Caco-2 (cell line): ENCODE measurements at regions not wholly inside any gene's neighbourhood (a gene's known extent, or its start where the extent isn't known, plus 50 kb on each side); places are given as distances from the start of the nearest gene placed in this dataset.

Experiments used
- BruUV-seq: library from RNA; stranded (reverse); fragments of 400-500 nt; replicated peaks from 2 replicates; lab custom pipeline; 2021; lab: Mats Ljungman, UMichigan
- CTCF ChIA-PET: fragments of 300-600 bp; sonication (Branson Sonifier 250); formaldehyde crosslinking; loops from one replicate; lab custom pipeline; 2022; ENCODE audit warnings: antibody characterized with exemption; lab: Charles Lee
- POLR2A ChIA-PET: fragments of 300-600 bp; sonication (Branson Sonifier 250); formaldehyde crosslinking; loops from one replicate; lab custom pipeline; 2022; ENCODE audit warnings: antibody characterized with exemption; lab: Charles Lee
- DNase-seq, 2 experiments: peaks; one replicate each; pipeline versions ENCODE4 v3.0.0 to v3.0.0-alpha.2; 2020 to 2022
- H3K27me3 ChIP-seq: replicated peaks from 2 replicates; pipeline ENCODE4 v1.6.0; 2011; ENCODE audit warnings: low read length; ENCODE audit not compliant: control insufficient read depth, insufficient read depth
- H3K36me3 ChIP-seq: 2 replicates; pipeline ENCODE4 v1.5.1; 2011; ENCODE audit warnings: low read length; ENCODE audit not compliant: control insufficient read depth, insufficient read depth
- H3K4me1 ChIP-seq: fragments of 250-450 bp; sonication (Bioruptor Pico); 2 replicates; pipeline ENCODE4 v1.5.1; 2020; ENCODE audit warnings: mild to moderate bottlenecking
- H3K4me3 ChIP-seq: 2 replicates; pipeline ENCODE4 v1.5.1; 2011; ENCODE audit warnings: low read depth, mild to moderate bottlenecking, control low read depth, low read length
- H3K9me3 ChIP-seq: fragments of 250-450 bp; sonication (Bioruptor Pico); 2 replicates; pipeline ENCODE4 v1.5.1; 2020; ENCODE audit warnings: mild to moderate bottlenecking, moderate library complexity
- H3K27ac Mint-ChIP-seq: one replicate; pipeline ENCODE4 v1.8.0; 2022; ENCODE audit warnings: mixed read lengths; ENCODE audit not compliant: unreplicated experiment
- H3K27me3 Mint-ChIP-seq: one replicate; pipeline ENCODE4 v1.8.0; 2022; ENCODE audit warnings: mixed read lengths; ENCODE audit not compliant: insufficient read depth, unreplicated experiment
- H3K36me3 Mint-ChIP-seq: one replicate; pipeline ENCODE4 v1.8.0; 2022; ENCODE audit warnings: mild to moderate bottlenecking, mixed read lengths; ENCODE audit not compliant: insufficient read depth, unreplicated experiment
- H3K4me1 Mint-ChIP-seq: one replicate; pipeline ENCODE4 v1.8.0; 2022; ENCODE audit warnings: low read depth, mixed read lengths; ENCODE audit not compliant: unreplicated experiment
- H3K4me3 Mint-ChIP-seq: one replicate; pipeline ENCODE4 v1.8.0; 2022; ENCODE audit warnings: mild to moderate bottlenecking, moderate library complexity, mixed read lengths; ENCODE audit not compliant: unreplicated experiment
- H3K9me3 Mint-ChIP-seq: one replicate; pipeline ENCODE4 v1.8.0; 2022; ENCODE audit warnings: mixed read lengths; ENCODE audit not compliant: unreplicated experiment
- CTCF ChIP-seq, 2 experiments: fragments of 200-600 bp in 1 of 2; IDR thresholded peaks; 1 replicate in 1 of 2; 2 replicates in 1 of 2; pipeline versions ENCODE4 v1.5.1 to v1.8.0; 2011 to 2022; ENCODE audit warnings: antibody characterized with exemption in 1 of 2, control low read depth in 1 of 2, inconsistent platforms in 1 of 2, low read depth in 1 of 2, low read length in 1 of 2, mild to moderate bottlenecking in 1 of 2, moderate library complexity in 1 of 2; ENCODE audit not compliant: insufficient read depth in 1 of 2, severe bottlenecking in 1 of 2, unreplicated experiment in 1 of 2
- intact Hi-C: fragments of 100-400 bp; cut with micrococcal nuclease; formaldehyde crosslinking; loops from one replicate; pipeline ENCODE4 v1.10.0; 2022; ENCODE audit not compliant: unreplicated experiment

- no peaks in the 10 kb centered on the region for H3K27me3 Mint-ChIP-seq
- ChIA-PET CTCF (no interaction called here), POLR2A (no interaction called here)
- no peak overlapping the region for H3K27ac Mint-ChIP-seq
- DNase-seq = no peak
- peaks cover 4% of the 10 kb centered on the region; the same call in 1 of the 2 replicates for H3K9me3 ChIP-seq
- H3K4me3 Mint-ChIP-seq = no peak overlapping the region
- intact Hi-C loops = no loop called here
- BruUV-seq = no TSS peak
- no peaks in the 10 kb centered on the region for H3K36me3 Mint-ChIP-seq
- no peaks in the 10 kb centered on the region for H3K4me1 ChIP-seq
- H3K27me3 ChIP-seq = no peaks in the 10 kb centered on the region
- no peaks in the 10 kb centered on the region for H3K4me1 Mint-ChIP-seq
- no peak overlapping the region for H3K4me3 ChIP-seq
- no peak for TF ChIP-seq CTCF (IDR thresholded peaks at IDR 0.05; ENCODE audit: insufficient read depth in 1 of 2, low read depth in 1 of 2, low read length in 1 of 2, severe bottlenecking in 1 of 2, unreplicated experiment in 1 of 2)
- H3K9me3 Mint-ChIP-seq = peaks cover 28% of the 10 kb centered on the region
- H3K36me3 ChIP-seq = no peaks in the 10 kb centered on the region
Measured at GRCh38 chr9:115675834-115676233, 477.8 kb upstream of the PAPPA start.

- H3K4me1 ChIP-seq = no peaks in the 10 kb centered on the region
- ChIA-PET POLR2A (no interaction called here), CTCF (no interaction called here)
- peaks cover 4% of the 10 kb centered on the region; the same call in 1 of the 2 replicates for H3K9me3 ChIP-seq
- no TSS peak for BruUV-seq
- Mint-ChIP-seq H3K9me3 (peaks cover 14% of the 10 kb centered on the region), H3K4me1 (no peaks in the 10 kb centered on the region), H3K36me3 (no peaks in the 10 kb centered on the region), H3K27me3 (peaks cover 3% of the 10 kb centered on the region), H3K4me3 (no peak overlapping the region), H3K27ac (no peak overlapping the region)
- TF ChIP-seq CTCF (IDR thresholded peaks at IDR 0.05; ENCODE audit: insufficient read depth in 1 of 2, low read depth in 1 of 2, low read length in 1 of 2, severe bottlenecking in 1 of 2, unreplicated experiment in 1 of 2) = no peak
- no peaks in the 10 kb centered on the region for H3K36me3 ChIP-seq
- intact Hi-C loops = no loop called here
- H3K4me3 ChIP-seq = no peak overlapping the region
- no peaks in the 10 kb centered on the region for H3K27me3 ChIP-seq
- no peak for DNase-seq
Measured at GRCh38 chr9:115680231-115680630, 473.4 kb upstream of the PAPPA start.

- peaks cover 11% of the 10 kb centered on the region for H3K9me3 Mint-ChIP-seq
Measured at GRCh38 chr9:115681585-115681984, 472.0 kb upstream of the PAPPA start.

More at GRCh38 chr9:115681585-115681984, 472.0 kb upstream of the PAPPA start:
- ChIA-PET CTCF (no interaction called here), POLR2A (no interaction called here)
- Histone ChIP-seq H3K4me1 (no peaks in the 10 kb centered on the region), H3K27me3 (no peaks in the 10 kb centered on the region), H3K9me3 (no peaks in the 10 kb centered on the region; the same call in 1 of the 2 replicates), H3K36me3 (no peaks in the 10 kb centered on the region), H3K4me3 (no peak overlapping the region)
- no peak for TF ChIP-seq CTCF (IDR thresholded peaks at IDR 0.05; ENCODE audit: insufficient read depth in 1 of 2, low read depth in 1 of 2, low read length in 1 of 2, severe bottlenecking in 1 of 2, unreplicated experiment in 1 of 2)
- no peak for DNase-seq
- BruUV-seq = no TSS peak
- Mint-ChIP-seq H3K27ac (no peak overlapping the region), H3K36me3 (no peaks in the 10 kb centered on the region), H3K4me1 (no peaks in the 10 kb centered on the region), H3K4me3 (no peak overlapping the region), H3K27me3 (peaks cover 3% of the 10 kb centered on the region)
- intact Hi-C loops = no loop called here
